ENCODE measurements at regions not wholly inside any gene's neighbourhood (a gene's known extent, or its start where the extent isn't known, plus 50 kb on each side); places are given as distances from the start of the nearest gene placed in this dataset.

DNA sequence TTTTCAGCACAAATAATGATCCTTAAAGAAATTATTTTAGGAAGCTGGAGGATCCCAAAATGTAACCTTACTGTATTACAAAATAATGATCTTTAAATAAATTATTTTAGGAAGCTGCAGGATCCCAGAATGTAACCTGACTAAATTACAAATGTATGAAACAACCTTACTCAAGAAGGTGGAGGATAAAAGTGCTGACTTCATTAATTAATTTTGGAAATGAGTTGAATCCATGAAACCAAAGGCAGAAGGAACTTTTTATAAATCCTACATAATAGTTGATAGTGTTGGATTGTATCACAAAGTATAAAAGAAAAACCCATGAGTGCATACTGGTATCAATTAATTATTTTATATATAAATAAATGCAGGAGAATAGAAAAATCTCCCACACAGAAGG is 859.9 kb downstream of the KCNJ2 start:
- TF ChIP-seq, protein P1, sequence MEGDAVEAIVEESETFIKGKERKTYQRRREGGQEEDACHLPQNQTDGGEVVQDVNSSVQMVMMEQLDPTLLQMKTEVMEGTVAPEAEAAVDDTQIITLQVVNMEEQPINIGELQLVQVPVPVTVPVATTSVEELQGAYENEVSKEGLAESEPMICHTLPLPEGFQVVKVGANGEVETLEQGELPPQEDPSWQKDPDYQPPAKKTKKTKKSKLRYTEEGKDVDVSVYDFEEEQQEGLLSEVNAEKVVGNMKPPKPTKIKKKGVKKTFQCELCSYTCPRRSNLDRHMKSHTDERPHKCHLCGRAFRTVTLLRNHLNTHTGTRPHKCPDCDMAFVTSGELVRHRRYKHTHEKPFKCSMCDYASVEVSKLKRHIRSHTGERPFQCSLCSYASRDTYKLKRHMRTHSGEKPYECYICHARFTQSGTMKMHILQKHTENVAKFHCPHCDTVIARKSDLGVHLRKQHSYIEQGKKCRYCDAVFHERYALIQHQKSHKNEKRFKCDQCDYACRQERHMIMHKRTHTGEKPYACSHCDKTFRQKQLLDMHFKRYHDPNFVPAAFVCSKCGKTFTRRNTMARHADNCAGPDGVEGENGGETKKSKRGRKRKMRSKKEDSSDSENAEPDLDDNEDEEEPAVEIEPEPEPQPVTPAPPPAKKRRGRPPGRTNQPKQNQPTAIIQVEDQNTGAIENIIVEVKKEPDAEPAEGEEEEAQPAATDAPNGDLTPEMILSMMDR (IDR thresholded peaks at IDR 0.05) = no peak
- TF ChIP-seq POLR2A (IDR thresholded peaks at IDR 0.05) = no peak
